HFFc6 (cell line): ENCODE measurements at regions not wholly inside any gene's neighbourhood (a gene's known extent, or its start where the extent isn't known, plus 50 kb on each side); places are given as distances from the start of the nearest gene placed in this dataset.

Experiments used
- DNase-seq: peaks from one replicate; pipeline ENCODE4 v3.0.0-alpha.2; 2018
- H3K27ac Mint-ChIP-seq: 2 replicates; pipeline ENCODE4 v1.8.0; 2020; ENCODE audit warnings: mild to moderate bottlenecking, mixed read lengths
- H3K27me3 Mint-ChIP-seq: 2 replicates; pipeline ENCODE4 v1.8.0; 2021; ENCODE audit warnings: mild to moderate bottlenecking, moderate library complexity, mixed read lengths; ENCODE audit not compliant: insufficient read depth
- H3K36me3 Mint-ChIP-seq: 2 replicates; pipeline ENCODE4 v1.8.0; 2021; ENCODE audit warnings: low read depth, mixed read lengths
- H3K4me1 Mint-ChIP-seq: 2 replicates; pipeline ENCODE4 v1.8.0; 2020; ENCODE audit warnings: low read depth, mixed read lengths
- H3K4me3 Mint-ChIP-seq: 2 replicates; pipeline ENCODE4 v1.8.0; 2020; ENCODE audit warnings: mild to moderate bottlenecking, moderate library complexity, mixed read lengths
- H3K9me3 Mint-ChIP-seq: 2 replicates; pipeline ENCODE4 v1.8.0; 2020; ENCODE audit warnings: mild to moderate bottlenecking, mixed read lengths
- CTCF ChIP-seq: fragments of 200-600 bp; sonication (generic); IDR thresholded peaks from 2 replicates; pipeline ENCODE4 v1.5.0; 2021; ENCODE audit warnings: antibody characterized with exemption, mild to moderate bottlenecking

- Mint-ChIP-seq H3K4me3 (no peak overlapping the region), H3K9me3 (no peaks in the 10 kb centered on the region; the same call in 1 of the 2 replicates), H3K27me3 (peaks cover 2% of the 10 kb centered on the region; the same call in 1 of the 2 replicates), H3K4me1 (no peaks in the 10 kb centered on the region), H3K27ac (no peak overlapping the region), H3K36me3 (no peaks in the 10 kb centered on the region)
- no peak for TF ChIP-seq CTCF
- no peak for DNase-seq
Observed at GRCh38 chr9:27671636-27672035, 98.4 kb upstream of the C9orf72 start.

- H3K36me3 Mint-ChIP-seq: no peaks in the 10 kb centered on the region
- H3K27me3 Mint-ChIP-seq: peaks cover 2% of the 10 kb centered on the region; the same call in 1 of the 2 replicates
- no peaks in the 10 kb centered on the region for H3K4me1 Mint-ChIP-seq
- no peaks in the 10 kb centered on the region; the same call in 1 of the 2 replicates for H3K9me3 Mint-ChIP-seq
- no peak overlapping the region for H3K27ac Mint-ChIP-seq
- no peak for TF ChIP-seq CTCF
- no peak for DNase-seq
- no peak overlapping the region for H3K4me3 Mint-ChIP-seq
Observed at GRCh38 chr9:27672718-27673117, 99.4 kb upstream of the C9orf72 start.

GRCh38 chr9:27673641-27674040 lies 100.4 kb upstream of the C9orf72 start:
- H3K27me3 Mint-ChIP-seq: peaks cover 2% of the 10 kb centered on the region; the same call in 1 of the 2 replicates
- H3K4me1 Mint-ChIP-seq: no peaks in the 10 kb centered on the region
- no peak for TF ChIP-seq CTCF
- DNase-seq: no peak
- no peaks in the 10 kb centered on the region for H3K36me3 Mint-ChIP-seq
- no peaks in the 10 kb centered on the region; the same call in 1 of the 2 replicates for H3K9me3 Mint-ChIP-seq
- H3K27ac Mint-ChIP-seq: no peak overlapping the region
- no peak overlapping the region for H3K4me3 Mint-ChIP-seq

GRCh38 chr9:27675354-27675753 lies 102.1 kb upstream of the C9orf72 start:
- no peak for TF ChIP-seq CTCF
- no peak for DNase-seq
- no peaks in the 10 kb centered on the region for H3K4me1 Mint-ChIP-seq
- peaks cover 4% of the 10 kb centered on the region; the same call in 1 of the 2 replicates for H3K9me3 Mint-ChIP-seq
- peaks cover 2% of the 10 kb centered on the region; the same call in 1 of the 2 replicates for H3K27me3 Mint-ChIP-seq
- H3K4me3 Mint-ChIP-seq: no peak overlapping the region
- H3K27ac Mint-ChIP-seq: no peak overlapping the region
- H3K36me3 Mint-ChIP-seq: no peaks in the 10 kb centered on the region

GRCh38 chr9:27676827-27677226 lies 103.5 kb upstream of the C9orf72 start:
- Mint-ChIP-seq H3K36me3 (no peaks in the 10 kb centered on the region), H3K9me3 (peaks cover 4% of the 10 kb centered on the region), H3K27ac (no peak overlapping the region), H3K4me1 (no peaks in the 10 kb centered on the region), H3K4me3 (no peak overlapping the region), H3K27me3 (peaks cover 2% of the 10 kb centered on the region; the same call in 1 of the 2 replicates)
- DNase-seq: no peak
- TF ChIP-seq CTCF: no peak

- no peaks in the 10 kb centered on the region for H3K4me1 Mint-ChIP-seq
- no peak for TF ChIP-seq CTCF
Observed at GRCh38 chr9:27679338-27679737, 106.1 kb upstream of the C9orf72 start.

More at GRCh38 chr9:27679338-27679737, 106.1 kb upstream of the C9orf72 start:
- peaks cover 14% of the 10 kb centered on the region for H3K9me3 Mint-ChIP-seq
- H3K36me3 Mint-ChIP-seq: no peaks in the 10 kb centered on the region
- DNase-seq: no peak
- no peak overlapping the region for H3K27ac Mint-ChIP-seq
- H3K4me3 Mint-ChIP-seq: no peak overlapping the region
- H3K27me3 Mint-ChIP-seq: peaks cover 2% of the 10 kb centered on the region; the same call in 1 of the 2 replicates
